Neural progenitor cell (in vitro differentiated cells): ENCODE measurements at regions not wholly inside any gene's neighbourhood (a gene's known extent, or its start where the extent isn't known, plus 50 kb on each side); places are given as distances from the start of the nearest gene placed in this dataset.
"Not testable (repeated sequence)": the region's sequence is repeated elsewhere in the genome, so short reads cannot be mapped to it uniquely, and the experiment has no call there.

Experiments used
- CTCF ChIP-seq: fragments of 200-600 bp; sonication (generic); IDR thresholded peaks from 2 replicates; pipeline ENCODE4 v1.5.1; 2017; ENCODE audit warnings: antibody characterized with exemption, mild to moderate bottlenecking
- EZH2 ChIP-seq: fragments of 200-600 bp; sonication (generic); IDR thresholded peaks from 2 replicates; pipeline ENCODE4 v1.6.1; 2017; ENCODE audit warnings: antibody characterized with exemption, mild to moderate bottlenecking, moderate library complexity
- EZH2phosphoT487 ChIP-seq: fragments of 200-600 bp; sonication (generic); IDR thresholded peaks from 2 replicates; pipeline ENCODE4 v1.6.1; 2017; ENCODE audit warnings: antibody characterized with exemption

GRCh38 chr20:30556797-30557196 lies 700.7 kb upstream of the DEFB115 start:
- not testable (repeated sequence) for TF ChIP-seq CTCF, EZH2, EZH2phosphoT487
